GM21619 (cell line): ENCODE measurements at regions not wholly inside any gene's neighbourhood (a gene's known extent, or its start where the extent isn't known, plus 50 kb on each side); places are given as distances from the start of the nearest gene placed in this dataset.

Source experiments
- ATAC-seq: cut with Tn5 transposase; IDR thresholded peaks from one replicate; pipeline ENCODE4 v1.9.1; 2021; ENCODE audit not compliant: unreplicated experiment

DNA sequence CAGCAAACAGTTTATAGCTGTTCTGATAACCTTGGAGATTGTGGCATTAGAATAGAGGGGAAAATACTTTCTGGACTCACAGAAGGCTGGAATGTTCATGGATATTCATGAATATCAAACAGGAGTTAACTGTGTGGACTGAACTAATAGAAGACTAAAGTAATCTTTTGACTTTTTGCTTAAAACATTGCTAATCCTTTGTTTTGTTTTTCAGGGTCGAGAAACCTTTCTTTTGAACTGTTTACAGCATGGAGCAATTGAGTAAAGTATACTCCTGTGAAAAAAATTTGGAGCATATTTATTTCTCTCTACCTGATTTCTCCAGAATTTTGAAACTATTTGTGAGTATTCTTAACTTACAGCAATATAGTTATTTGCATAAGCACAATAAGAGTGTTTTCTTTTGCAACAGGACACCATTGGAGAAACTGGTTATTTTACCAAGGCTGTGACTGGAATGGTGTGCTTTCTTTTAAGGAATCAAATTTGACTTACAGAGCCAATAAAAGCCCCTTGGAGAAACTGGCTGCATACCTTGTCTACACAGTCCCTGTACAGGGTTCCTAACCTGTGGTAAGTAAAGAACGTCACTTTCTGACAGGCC, 821.6 kb downstream of the TBC1D22A start:
- no peak for ATAC-seq

DNA sequence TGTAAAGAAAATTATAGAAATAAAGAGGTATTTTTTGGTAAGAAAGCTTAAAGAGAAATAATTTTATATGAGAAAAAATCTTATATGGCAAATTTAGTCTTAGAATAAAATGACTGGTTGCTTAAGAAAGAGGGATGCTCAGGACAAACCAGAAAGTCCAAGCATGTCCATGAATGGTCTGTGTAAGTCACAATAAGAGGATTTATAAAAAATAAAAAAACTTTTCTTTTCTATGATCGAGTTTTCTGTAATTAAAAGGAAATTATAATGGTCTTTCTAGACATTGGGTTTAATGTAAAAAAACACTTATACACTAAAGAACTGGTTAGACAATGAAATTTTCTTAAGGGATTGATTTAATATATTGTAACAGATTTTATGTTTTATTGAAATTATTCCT, 819.6 kb downstream of the TBC1D22A start:
- ATAC-seq = no peak

GRCh38 chr22:47580121-47580520, 817.7 kb downstream of the TBC1D22A start:
- ATAC-seq = no peak

DNA sequence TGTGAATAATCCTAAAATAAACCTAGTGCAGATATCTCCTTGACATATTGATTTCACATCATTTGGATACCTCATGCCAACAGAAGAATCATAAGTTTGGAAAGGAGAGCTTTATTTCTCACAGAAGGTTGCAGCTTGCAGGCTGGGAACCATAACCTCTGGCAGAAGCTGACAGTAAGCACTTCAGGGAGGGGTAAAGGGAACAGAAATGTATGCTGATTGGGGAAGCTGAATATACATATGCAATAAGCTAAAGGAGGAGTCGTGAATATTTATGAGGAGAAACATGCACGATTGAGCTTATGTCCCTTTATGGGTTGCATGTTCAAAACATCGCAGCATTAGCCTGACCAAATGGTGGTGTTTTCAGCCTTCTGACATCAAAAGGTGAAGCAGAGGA, 814.5 kb downstream of the TBC1D22A start:
- ATAC-seq = no peak

GRCh38 chr22:47575291-47575690, 812.8 kb downstream of the TBC1D22A start:
- ATAC-seq = no peak

DNA sequence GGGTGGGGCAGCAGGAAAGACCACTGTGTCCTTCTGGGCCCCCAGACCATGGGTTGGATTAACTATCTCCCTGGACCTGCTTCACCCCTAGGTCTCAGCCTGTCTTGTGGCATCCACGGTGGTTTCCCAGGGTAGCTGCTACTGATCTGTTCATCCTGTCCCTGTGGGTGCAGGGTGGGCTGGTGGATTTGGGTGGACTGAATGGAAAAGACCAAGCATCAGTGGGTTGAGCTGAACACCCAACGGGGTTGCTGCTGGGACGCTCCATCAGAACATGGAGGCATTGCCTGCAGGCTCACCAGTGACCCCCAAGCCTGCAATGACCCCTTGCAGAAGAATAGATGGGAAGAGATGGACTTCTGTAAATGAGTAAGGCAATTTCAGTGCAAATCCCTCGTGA, 812.1 kb downstream of the TBC1D22A start:
- no peak for ATAC-seq

- ATAC-seq = no peak
Observed at GRCh38 chr22:47573141-47573540, 810.7 kb downstream of the TBC1D22A start.

DNA sequence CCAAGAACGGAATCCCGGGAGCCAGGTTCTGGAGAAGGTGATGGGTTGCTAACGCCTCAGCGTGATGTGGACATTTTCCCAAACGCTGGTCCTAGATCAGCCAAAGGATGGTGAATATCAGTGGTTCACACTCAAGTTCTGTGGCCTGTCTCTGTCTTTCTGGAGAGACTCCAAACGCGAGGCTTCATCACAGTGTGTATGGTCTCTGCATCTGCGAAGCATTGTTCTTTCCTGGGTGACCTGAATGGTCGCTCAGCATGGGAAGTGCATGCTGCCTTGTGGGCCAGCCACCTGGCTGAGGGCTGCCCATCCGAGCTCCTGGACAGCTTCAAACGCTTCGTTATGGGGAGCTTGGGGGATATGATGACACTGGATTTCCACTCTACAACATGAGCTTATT, 810.0 kb downstream of the TBC1D22A start:
- ATAC-seq = no peak

DNA sequence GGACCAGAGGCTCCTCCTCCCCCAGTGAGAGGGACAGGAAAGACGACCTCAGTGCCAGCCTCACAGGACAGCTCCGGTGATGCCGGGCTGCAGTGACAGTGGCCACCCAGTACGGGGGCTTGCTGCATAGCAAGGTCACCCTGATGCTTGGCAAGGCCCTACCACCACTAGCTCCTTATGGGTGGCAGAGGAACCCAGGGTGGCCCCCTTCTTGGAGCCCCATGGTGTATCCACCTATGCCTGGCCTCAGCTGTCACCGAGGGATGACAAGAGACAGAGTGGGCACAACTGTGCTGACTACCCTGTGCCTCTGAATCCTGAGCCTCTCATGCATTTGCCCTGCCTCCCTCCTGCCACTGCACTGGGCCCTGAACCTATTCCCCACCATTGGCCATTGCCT, 809.2 kb downstream of the TBC1D22A start:
- no peak for ATAC-seq

GRCh38 chr22:47570851-47571250, 808.4 kb downstream of the TBC1D22A start:
- no peak for ATAC-seq

- ATAC-seq = no peak
Observed at GRCh38 chr22:47570300-47570685, 807.8 kb downstream of the TBC1D22A start.

DNA sequence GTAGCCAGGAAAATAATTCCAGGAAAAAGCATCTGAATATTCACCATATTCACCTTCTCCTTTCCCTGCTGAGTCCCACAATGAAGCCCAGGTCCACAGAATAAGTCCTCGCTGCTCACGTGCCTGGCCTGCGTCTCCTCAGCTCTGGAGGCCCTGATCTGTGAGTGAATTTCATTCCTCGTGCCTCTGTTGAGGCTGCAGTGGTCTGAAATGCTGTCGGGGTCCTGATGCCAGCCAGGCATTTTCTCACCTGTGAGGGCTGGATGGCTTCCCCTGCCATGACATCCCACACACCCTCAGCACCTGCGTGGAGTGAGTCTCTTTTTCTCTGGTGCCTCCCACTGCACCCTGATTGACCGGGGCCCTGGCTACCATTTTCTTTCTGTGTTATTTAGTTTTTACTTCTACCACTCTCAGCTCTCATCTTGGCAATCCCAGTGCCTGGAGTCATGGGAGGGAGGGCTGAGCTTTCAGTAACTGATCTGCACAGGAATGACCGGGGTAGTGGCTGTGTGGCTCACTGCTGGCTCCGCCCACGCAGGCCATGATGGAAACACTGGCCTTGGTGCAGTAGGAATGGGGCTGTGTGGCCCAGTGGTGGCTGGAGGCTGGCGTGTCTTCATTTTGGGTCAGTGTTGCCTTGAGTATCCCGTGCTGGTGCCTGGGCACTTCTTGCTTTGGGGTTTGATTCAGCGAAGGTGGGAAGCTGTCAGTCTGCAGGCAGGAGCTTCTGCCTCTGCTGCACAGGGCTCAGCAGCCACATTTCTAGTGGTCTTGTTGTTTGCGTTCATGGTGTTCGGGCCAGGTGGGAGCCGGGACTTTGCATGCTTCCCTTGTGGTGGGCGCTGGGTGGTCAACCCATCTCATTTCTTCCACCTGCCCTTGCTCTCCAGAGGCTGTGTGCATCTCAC, 807.2 kb downstream of the TBC1D22A start:
- ATAC-seq = no peak

- no peak for ATAC-seq
Observed at GRCh38 chr22:47568700-47569099, 806.2 kb downstream of the TBC1D22A start.

DNA sequence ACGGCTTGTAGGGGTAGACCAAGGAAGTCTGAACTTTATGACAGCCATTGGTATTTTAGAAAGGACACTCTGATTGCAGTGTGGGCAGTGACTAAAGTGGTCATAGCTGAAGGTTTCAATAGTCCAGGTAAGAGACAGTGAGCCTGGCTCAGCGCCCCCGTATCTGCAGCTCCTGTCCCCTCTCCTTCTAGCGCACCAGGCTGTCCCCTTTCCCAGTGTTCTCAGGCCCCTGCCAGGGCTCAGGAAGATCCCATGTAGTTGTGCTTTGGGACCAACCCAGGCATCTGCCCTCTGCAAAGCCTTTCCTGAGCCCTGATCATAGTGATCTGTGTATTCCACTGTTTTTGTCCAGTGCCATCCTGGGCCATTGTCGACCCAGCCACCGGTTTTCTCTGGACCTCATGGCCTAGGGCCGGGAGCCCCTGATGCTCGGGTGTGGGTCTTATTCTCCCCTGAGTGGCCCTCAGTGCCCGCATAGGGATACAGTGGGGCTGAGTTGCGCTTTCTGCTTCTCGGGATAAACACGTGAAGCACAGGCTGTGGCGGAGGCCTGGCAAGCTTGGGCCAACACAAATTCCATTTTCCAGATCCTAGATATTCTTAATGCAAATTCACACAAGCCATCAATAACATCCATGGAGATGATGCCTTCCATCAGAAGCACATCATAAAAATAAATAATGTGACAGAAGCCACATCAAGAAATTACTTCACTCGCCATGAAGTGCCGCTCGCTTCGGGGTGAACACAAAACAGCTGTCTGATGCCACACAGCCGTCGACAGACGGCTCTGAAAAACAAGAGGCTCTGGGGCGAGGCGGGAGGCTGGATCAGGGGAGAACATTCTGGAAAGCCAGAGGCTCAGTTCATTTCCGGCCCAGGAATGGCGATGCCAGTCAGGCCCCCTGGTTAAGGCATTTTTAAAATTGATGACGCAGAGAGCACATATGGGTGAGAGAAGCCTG, 805.0 kb downstream of the TBC1D22A start:
- ATAC-seq = no peak

GRCh38 chr22:47566491-47566890, 804.0 kb downstream of the TBC1D22A start:
- ATAC-seq = no peak

GRCh38 chr22:47565607-47566006, 803.2 kb downstream of the TBC1D22A start:
- ATAC-seq = no peak

DNA sequence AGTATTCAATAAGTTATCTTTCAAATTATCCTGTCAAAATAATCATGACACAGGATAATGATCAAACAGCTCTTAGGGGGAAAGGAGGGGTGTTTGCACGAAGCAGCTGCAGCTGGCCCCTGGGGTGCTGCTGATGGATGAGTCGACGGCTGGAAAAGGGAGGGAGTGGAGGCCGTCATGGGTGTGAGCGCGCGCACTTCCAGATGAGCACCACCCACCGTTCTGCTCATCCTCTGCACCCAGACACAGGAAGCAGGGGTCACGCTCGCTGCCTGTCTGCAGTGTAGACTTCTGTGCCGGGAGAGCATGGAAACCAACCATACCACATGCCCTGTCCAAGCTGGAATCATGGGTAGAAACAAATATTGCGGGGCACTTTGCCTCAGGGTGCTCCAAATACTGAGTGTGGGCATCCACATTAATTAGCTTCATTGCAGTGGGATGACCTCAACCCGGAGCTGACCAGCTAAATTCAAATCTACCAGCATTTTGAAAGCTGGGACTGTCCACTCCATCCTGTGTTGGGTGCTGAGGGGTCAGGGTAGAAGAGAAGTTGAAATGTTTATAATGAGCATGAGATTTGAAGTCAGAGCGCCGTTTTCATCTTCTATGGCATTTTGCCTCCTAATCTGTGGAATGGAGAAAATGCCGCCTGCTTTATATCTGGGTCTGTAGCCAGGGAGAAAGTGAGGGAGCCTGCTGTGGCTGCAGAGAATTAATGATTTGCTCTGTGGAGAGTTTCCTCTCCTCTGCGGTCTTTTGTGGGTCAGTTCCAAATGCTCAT, 802.4 kb downstream of the TBC1D22A start:
- no peak for ATAC-seq

DNA sequence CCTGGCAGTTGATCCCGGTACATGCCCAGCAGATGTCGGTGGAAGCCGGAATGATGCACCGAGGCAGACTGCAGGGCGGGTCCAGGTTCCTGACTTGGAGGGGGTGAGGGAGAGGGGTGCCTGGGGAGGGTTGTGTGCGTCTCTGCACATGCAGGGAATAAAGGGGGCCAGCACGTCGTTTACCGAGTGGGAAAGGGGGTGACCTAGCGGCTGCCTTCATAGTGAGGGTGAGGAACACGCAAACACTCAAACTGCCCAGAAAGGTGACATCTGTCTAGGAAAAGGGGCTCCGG, 801.7 kb downstream of the TBC1D22A start:
- no peak for ATAC-seq

DNA sequence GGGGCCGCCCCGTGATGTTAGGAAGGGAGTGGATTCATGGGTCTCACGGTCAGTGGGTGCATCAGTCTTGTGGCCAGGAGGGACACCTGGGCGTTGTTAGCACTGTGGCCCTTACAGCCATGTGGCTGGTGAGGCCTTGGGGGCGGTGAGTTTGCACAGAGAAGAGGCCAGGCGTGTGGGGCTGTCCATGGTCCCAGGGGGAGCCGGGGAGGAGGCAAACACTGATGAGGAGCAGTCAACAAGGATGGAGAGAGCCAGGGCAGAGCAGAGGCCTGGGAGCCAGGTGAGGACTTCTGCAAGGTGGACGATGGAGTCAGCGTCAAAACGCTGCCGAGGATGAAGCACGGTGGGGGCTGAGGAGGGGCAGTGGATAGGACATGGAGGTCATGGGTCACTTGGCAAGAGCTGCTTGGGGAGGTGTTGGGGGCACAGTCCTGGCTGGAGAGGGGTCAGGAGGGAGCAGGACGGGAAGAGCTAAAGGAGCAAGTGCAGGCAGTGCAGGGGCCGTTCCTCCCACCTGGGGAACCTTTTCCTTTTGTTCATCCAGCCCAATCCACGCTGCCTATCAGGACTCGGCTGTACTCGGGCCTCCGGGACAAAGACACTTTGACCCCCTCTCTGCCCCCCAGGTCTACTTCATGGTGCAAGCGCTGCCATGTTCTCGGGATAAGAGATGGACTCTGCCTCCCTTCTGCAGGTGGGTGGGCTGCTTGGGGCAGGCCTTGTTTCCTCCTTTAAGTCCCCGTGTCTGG, 801.1 kb downstream of the TBC1D22A start:
- ATAC-seq = no peak

DNA sequence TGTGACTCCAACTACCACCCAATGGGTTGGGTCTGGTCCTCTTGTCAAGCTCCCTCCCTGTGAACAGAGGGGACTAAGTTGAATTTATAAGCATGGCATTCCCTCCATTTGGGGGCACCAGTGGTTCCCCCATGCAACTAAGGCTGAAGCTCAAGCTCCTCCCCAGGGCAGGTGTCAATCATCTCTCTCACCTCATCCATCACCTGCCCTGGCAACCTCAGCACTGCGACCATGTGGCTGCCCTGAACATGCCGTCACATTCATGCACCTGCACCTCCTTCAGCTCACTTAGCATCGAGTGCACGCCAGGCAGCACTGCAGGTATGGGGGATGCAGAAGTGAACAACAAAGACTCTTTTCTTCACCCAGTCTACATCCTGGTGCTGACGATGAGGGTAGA, 799.3 kb downstream of the TBC1D22A start:
- ATAC-seq = no peak
